Dendritic cell treated with granulocyte-macrophage colony-stimulating factor and Interleukin-4, amounts not matched to agents 40 ng/mL and 50 ng/mL, for 4 days (primary cell): ENCODE measurements at regions not wholly inside any gene's neighbourhood (a gene's known extent, or its start where the extent isn't known, plus 50 kb on each side); places are given as distances from the start of the nearest gene placed in this dataset.

ENCODE experiments used
- H3K27ac Mint-ChIP-seq: one replicate; pipeline ENCODE4 v1.8.0; 2022; ENCODE audit warnings: mild to moderate bottlenecking, mixed read lengths
- H3K27me3 Mint-ChIP-seq: one replicate; pipeline ENCODE4 v1.8.0; 2022; ENCODE audit warnings: mild to moderate bottlenecking, mixed read lengths
- H3K36me3 Mint-ChIP-seq: one replicate; pipeline ENCODE4 v1.8.0; 2022; ENCODE audit warnings: low read depth, mixed read lengths
- H3K4me1 Mint-ChIP-seq: one replicate; pipeline ENCODE4 v1.8.0; 2022; ENCODE audit warnings: low read depth, mixed read lengths
- H3K4me3 Mint-ChIP-seq: one replicate; pipeline ENCODE4 v1.8.0; 2022; ENCODE audit warnings: mild to moderate bottlenecking, moderate library complexity, mixed read lengths
- H3K9me3 Mint-ChIP-seq: one replicate; pipeline ENCODE4 v1.8.0; 2022; ENCODE audit warnings: mixed read lengths
- intact Hi-C: fragments of 100-400 bp; cut with micrococcal nuclease; formaldehyde crosslinking; loops from one replicate; pipeline ENCODE4 v1.15.0; 2022

DNA sequence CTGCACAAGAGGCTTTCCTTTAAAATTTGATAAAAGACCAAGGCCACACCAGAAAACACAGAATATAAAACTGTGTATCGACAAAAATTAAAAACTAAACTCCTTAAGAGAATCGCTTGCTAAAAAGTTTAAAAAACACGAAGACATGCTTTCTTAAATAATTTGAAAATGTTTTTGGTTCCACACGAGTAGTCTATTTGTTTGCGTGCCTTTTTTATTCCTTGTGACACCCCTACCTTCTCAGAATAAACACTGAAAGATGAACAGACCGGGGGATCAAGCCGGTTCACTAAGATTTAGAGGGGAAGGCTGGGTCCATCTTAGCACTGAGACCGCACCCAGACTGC lies 256.4 kb upstream of the STARD13 start:
- Mint-ChIP-seq H3K27ac (peak overlapping the region; percentile 99), H3K4me1 (peaks cover 34% of the 10 kb centered on the region), H3K27me3 (no peaks in the 10 kb centered on the region), H3K36me3 (peaks cover 14% of the 10 kb centered on the region), H3K4me3 (peak overlapping the region; percentile 85), H3K9me3 (peaks cover 9% of the 10 kb centered on the region)
- intact Hi-C loops: loop anchor here (1.0 to 10.0 kb wide), 7 partner anchors 55 to 1615 kb away; partner anchors contain the start of genes N4BP2L2 and RFC3

GRCh38 chr13:33542309-33543088 lies 256.9 kb upstream of the STARD13 start:
- H3K27me3 Mint-ChIP-seq: no peaks in the 10 kb centered on the region
- H3K9me3 Mint-ChIP-seq: peaks cover 9% of the 10 kb centered on the region
- intact Hi-C loops: loop anchor here (1.0 to 10.0 kb wide), 7 partner anchors 55 to 1615 kb away; partner anchors contain the start of genes N4BP2L2 and RFC3
- peaks cover 14% of the 10 kb centered on the region for H3K36me3 Mint-ChIP-seq
- H3K4me3 Mint-ChIP-seq: peak overlapping the region; percentile 85
- peaks cover 34% of the 10 kb centered on the region for H3K4me1 Mint-ChIP-seq
- peak overlapping the region; percentile 99 for H3K27ac Mint-ChIP-seq

DNA sequence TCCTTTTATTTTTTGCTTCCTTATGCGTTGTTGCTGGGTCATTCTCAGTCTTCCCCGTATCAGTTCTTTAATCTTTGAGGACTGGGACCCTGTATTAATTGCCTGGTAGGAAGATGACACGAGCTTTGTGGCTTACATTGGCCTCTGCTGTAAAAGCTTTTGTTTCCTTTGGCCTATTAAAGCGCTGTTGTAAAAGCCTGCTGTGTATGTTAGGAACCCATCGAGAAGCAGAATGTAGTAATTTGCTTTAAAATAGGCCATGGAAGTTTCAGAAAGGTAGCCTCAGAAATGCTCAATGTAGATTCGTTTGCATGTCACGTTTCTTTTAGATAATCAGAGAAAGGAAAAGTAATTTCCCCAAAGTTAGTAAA lies 257.5 kb upstream of the STARD13 start:
- Mint-ChIP-seq H3K4me1 (peaks cover 31% of the 10 kb centered on the region), H3K36me3 (peaks cover 14% of the 10 kb centered on the region), H3K4me3 (peak overlapping the region; percentile 85), H3K27me3 (no peaks in the 10 kb centered on the region), H3K9me3 (peaks cover 9% of the 10 kb centered on the region), H3K27ac (peak overlapping the region; percentile 99)
- intact Hi-C loops: loop anchor here (2.0 to 10.0 kb wide), 6 partner anchors 56 to 1614 kb away; partner anchors contain the start of genes N4BP2L2 and RFC3

GRCh38 chr13:33543631-33544265 lies 258.2 kb upstream of the STARD13 start:
- H3K9me3 Mint-ChIP-seq: peaks cover 9% of the 10 kb centered on the region
- no peaks in the 10 kb centered on the region for H3K27me3 Mint-ChIP-seq
- intact Hi-C loops: loop anchor here (2.0 to 10.0 kb wide), 6 partner anchors 56 to 1614 kb away; partner anchors contain the start of genes N4BP2L2 and RFC3
- peak overlapping the region; percentile 99 for H3K27ac Mint-ChIP-seq
- H3K36me3 Mint-ChIP-seq: peaks cover 14% of the 10 kb centered on the region
- H3K4me3 Mint-ChIP-seq: peak overlapping the region; percentile 85
- peaks cover 34% of the 10 kb centered on the region for H3K4me1 Mint-ChIP-seq

- intact Hi-C loops: loop anchor here (5.0 to 10.0 kb wide), 4 partner anchors 57 to 1613 kb away; partner anchors contain the start of gene N4BP2L2
- Mint-ChIP-seq H3K27ac (peak overlapping the region; percentile 99), H3K4me3 (no peak overlapping the region), H3K9me3 (peaks cover 9% of the 10 kb centered on the region), H3K4me1 (peaks cover 34% of the 10 kb centered on the region), H3K36me3 (peaks cover 14% of the 10 kb centered on the region), H3K27me3 (no peaks in the 10 kb centered on the region)
Observed at GRCh38 chr13:33544308-33544707, 258.8 kb upstream of the STARD13 start.

- Mint-ChIP-seq H3K4me3 (no peak overlapping the region), H3K36me3 (peaks cover 11% of the 10 kb centered on the region), H3K9me3 (peaks cover 9% of the 10 kb centered on the region), H3K27me3 (no peaks in the 10 kb centered on the region), H3K27ac (peak overlapping the region; percentile 21), H3K4me1 (peaks cover 29% of the 10 kb centered on the region)
- intact Hi-C loops: loop anchor here (5.0 to 10.0 kb wide), 2 partner anchors 177 to 901 kb away; no protein-coding TSS in a partner anchor
Observed at GRCh38 chr13:33545492-33545891, 259.9 kb upstream of the STARD13 start.

GRCh38 chr13:33547035-33547434 lies 261.5 kb upstream of the STARD13 start:
- Mint-ChIP-seq H3K4me1 (peaks cover 22% of the 10 kb centered on the region), H3K27ac (peak overlapping the region; percentile 68), H3K27me3 (no peaks in the 10 kb centered on the region), H3K36me3 (no peaks in the 10 kb centered on the region), H3K4me3 (no peak overlapping the region), H3K9me3 (peaks cover 7% of the 10 kb centered on the region)
- intact Hi-C loops: loop anchor here (5.0 to 10.0 kb wide), 2 partner anchors 175 to 902 kb away; no protein-coding TSS in a partner anchor

DNA sequence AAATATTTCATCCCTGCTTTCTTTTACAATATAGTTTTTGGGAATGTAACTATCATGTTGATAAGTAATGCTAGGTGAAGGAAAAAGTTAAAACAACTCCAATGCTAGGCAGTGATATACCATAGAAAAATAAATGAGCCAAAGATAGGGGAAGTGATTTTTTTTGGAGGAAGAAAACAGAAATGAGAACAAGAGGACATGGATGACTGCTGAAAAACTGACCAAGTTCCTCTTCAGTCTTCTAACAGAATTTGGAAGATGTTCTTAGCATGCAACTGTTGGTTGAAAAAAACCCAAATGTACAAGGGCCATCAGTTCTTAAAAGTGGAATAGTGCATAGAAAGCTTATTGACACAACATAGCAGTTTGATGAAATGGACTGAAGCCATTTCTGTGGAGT lies 262.5 kb upstream of the STARD13 start:
- peaks cover 7% of the 10 kb centered on the region for H3K9me3 Mint-ChIP-seq
- H3K4me3 Mint-ChIP-seq: no peak overlapping the region
- peak overlapping the region; percentile 68 for H3K27ac Mint-ChIP-seq
- intact Hi-C loops: loop anchor here (5.0 to 10.0 kb wide), 2 partner anchors 174 to 903 kb away; no protein-coding TSS in a partner anchor
- H3K27me3 Mint-ChIP-seq: no peaks in the 10 kb centered on the region
- no peaks in the 10 kb centered on the region for H3K36me3 Mint-ChIP-seq
- peaks cover 22% of the 10 kb centered on the region for H3K4me1 Mint-ChIP-seq

DNA sequence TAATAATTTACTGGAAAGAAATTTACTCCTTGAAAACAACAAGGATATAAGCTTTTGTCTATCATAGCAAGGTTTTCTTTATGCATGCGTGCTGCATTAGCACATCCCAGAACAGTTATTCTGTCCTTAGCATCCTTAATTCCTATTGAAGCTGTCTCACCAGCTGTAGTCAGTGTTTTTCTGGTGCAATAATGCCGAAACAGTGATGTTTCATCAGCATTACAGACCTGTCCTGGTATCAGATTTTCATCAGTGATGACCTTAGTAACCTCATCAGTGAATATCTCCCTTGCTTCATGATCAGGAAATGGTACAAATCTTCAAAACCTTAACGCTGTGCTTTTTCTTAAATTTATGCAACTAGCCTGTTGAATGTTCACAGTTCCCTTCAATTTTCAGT lies 264.7 kb upstream of the STARD13 start:
- intact Hi-C loops: no loop called here
- no peaks in the 10 kb centered on the region for H3K36me3 Mint-ChIP-seq
- H3K27ac Mint-ChIP-seq: no peak overlapping the region

GRCh38 chr13:33550885-33551284 lies 265.3 kb upstream of the STARD13 start:
- Mint-ChIP-seq H3K4me1 (peaks cover 10% of the 10 kb centered on the region), H3K27me3 (no peaks in the 10 kb centered on the region), H3K4me3 (no peak overlapping the region), H3K36me3 (no peaks in the 10 kb centered on the region), H3K9me3 (peaks cover 7% of the 10 kb centered on the region), H3K27ac (no peak overlapping the region)
- intact Hi-C loops: no loop called here

More for the DNA sequence above, 264.7 kb upstream of the STARD13 start:
- peaks cover 7% of the 10 kb centered on the region for H3K9me3 Mint-ChIP-seq
- no peak overlapping the region for H3K4me3 Mint-ChIP-seq
- no peaks in the 10 kb centered on the region for H3K27me3 Mint-ChIP-seq
- peaks cover 16% of the 10 kb centered on the region for H3K4me1 Mint-ChIP-seq

- no peaks in the 10 kb centered on the region for H3K36me3 Mint-ChIP-seq
- no peak overlapping the region for H3K27ac Mint-ChIP-seq
- H3K4me1 Mint-ChIP-seq: peaks cover 4% of the 10 kb centered on the region
- H3K9me3 Mint-ChIP-seq: peaks cover 7% of the 10 kb centered on the region
- H3K27me3 Mint-ChIP-seq: peaks cover 1% of the 10 kb centered on the region
- intact Hi-C loops: no loop called here
- no peak overlapping the region for H3K4me3 Mint-ChIP-seq
Observed at GRCh38 chr13:33554919-33555791, 262.8 kb upstream of the RFC3 start.

DNA sequence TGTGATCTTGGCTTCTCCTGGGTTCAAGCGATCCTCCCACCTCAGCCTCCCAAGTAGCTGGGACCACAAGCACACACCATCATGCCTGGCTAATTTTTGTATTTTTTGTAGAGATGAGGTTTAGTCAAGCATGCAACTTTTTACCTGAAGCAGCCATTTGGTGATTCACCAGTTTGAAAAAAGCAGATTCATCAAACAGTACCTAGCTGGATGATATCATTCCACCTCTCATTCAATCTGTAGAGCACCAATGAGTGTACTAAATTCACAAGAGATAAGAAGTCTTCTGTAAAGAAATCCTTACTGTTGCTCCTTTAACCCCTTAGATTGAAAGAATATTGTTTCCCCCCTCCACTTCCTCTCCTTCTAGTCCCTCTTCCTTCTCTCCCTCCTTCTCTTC lies 261.1 kb upstream of the RFC3 start:
- no peaks in the 10 kb centered on the region for H3K9me3 Mint-ChIP-seq
- intact Hi-C loops: no loop called here
- H3K4me1 Mint-ChIP-seq: no peaks in the 10 kb centered on the region
- H3K36me3 Mint-ChIP-seq: no peaks in the 10 kb centered on the region
- H3K27me3 Mint-ChIP-seq: peaks cover 1% of the 10 kb centered on the region
- H3K27ac Mint-ChIP-seq: no peak overlapping the region
- H3K4me3 Mint-ChIP-seq: no peak overlapping the region

- Mint-ChIP-seq H3K36me3 (no peaks in the 10 kb centered on the region), H3K4me3 (no peak overlapping the region), H3K9me3 (no peaks in the 10 kb centered on the region), H3K27me3 (peaks cover 1% of the 10 kb centered on the region), H3K4me1 (no peaks in the 10 kb centered on the region), H3K27ac (no peak overlapping the region)
- intact Hi-C loops: no loop called here
Observed at GRCh38 chr13:33560726-33561125, 257.2 kb upstream of the RFC3 start.
